ENCODE measurements at regions not wholly inside any gene's neighbourhood (a gene's known extent, or its start where the extent isn't known, plus 50 kb on each side); places are given as distances from the start of the nearest gene placed in this dataset.

GRCh38 chr4:81667539-81667938 lies 195.8 kb upstream of the RASGEF1B start:
- DNase-seq (ENCODE audit: low read depth), result no peak

GRCh38 chr4:81666491-81666890 lies 194.8 kb upstream of the RASGEF1B start:
- DNase-seq (ENCODE audit: low read depth), result no peak

- DNase-seq (ENCODE audit: low read depth), result no peak
Observed at GRCh38 chr4:81665649-81666048, 193.9 kb upstream of the RASGEF1B start.

GRCh38 chr4:81665045-81665444 lies 193.3 kb upstream of the RASGEF1B start:
- DNase-seq (ENCODE audit: low read depth), result no peak

GRCh38 chr4:81664079-81664478 lies 192.4 kb upstream of the RASGEF1B start:
- DNase-seq (ENCODE audit: low read depth), result no peak

- DNase-seq (ENCODE audit: low read depth), result no peak
Observed at GRCh38 chr4:81663368-81663767, 191.7 kb upstream of the RASGEF1B start.

GRCh38 chr4:81659051-81659450 lies 187.3 kb upstream of the RASGEF1B start:
- DNase-seq (ENCODE audit: low read depth), result no peak

GRCh38 chr4:81652069-81652478 lies 180.4 kb upstream of the RASGEF1B start:
- no peak for DNase-seq (ENCODE audit: low read depth)

GRCh38 chr4:81651243-81651899 lies 179.7 kb upstream of the RASGEF1B start:
- DNase-seq (ENCODE audit: low read depth), result no peak

GRCh38 chr4:81650606-81651242 lies 179.0 kb upstream of the RASGEF1B start:
- no peak for DNase-seq (ENCODE audit: low read depth)

GRCh38 chr4:81648576-81649275 lies 177.0 kb upstream of the RASGEF1B start:
- no peak for DNase-seq (ENCODE audit: low read depth)

GRCh38 chr4:81647388-81647787 lies 175.7 kb upstream of the RASGEF1B start:
- DNase-seq (ENCODE audit: low read depth), result no peak

- no peak for DNase-seq (ENCODE audit: low read depth)
Observed at GRCh38 chr4:81642543-81642942, 170.8 kb upstream of the RASGEF1B start.

GRCh38 chr4:81639248-81639647 lies 167.5 kb upstream of the RASGEF1B start:
- no peak for DNase-seq (ENCODE audit: low read depth)

GRCh38 chr4:81638698-81639097 lies 167.0 kb upstream of the RASGEF1B start:
- no peak for DNase-seq (ENCODE audit: low read depth)

GRCh38 chr4:81635739-81636138 lies 164.0 kb upstream of the RASGEF1B start:
- no peak for DNase-seq (ENCODE audit: low read depth)

GRCh38 chr4:81634766-81635549 lies 163.3 kb upstream of the RASGEF1B start:
- DNase-seq (ENCODE audit: low read depth), result no peak

GRCh38 chr4:81634165-81634564 lies 162.5 kb upstream of the RASGEF1B start:
- DNase-seq (ENCODE audit: low read depth), result no peak

GRCh38 chr4:81632581-81633299 lies 161.0 kb upstream of the RASGEF1B start:
- DNase-seq (ENCODE audit: low read depth), result no peak

GRCh38 chr4:81631958-81632441 lies 160.3 kb upstream of the RASGEF1B start:
- DNase-seq (ENCODE audit: low read depth), result peak; percentile 55

GRCh38 chr4:81629366-81629765 lies 157.7 kb upstream of the RASGEF1B start:
- no peak for DNase-seq (ENCODE audit: low read depth)

- no peak for DNase-seq (ENCODE audit: low read depth)
Observed at GRCh38 chr4:81628489-81628888, 156.8 kb upstream of the RASGEF1B start.
